Stimulated activated CD4-positive, alpha-beta T cell treated with anti-CD3 and anti-CD28 coated beads, Interleukin-1b, Interleukin-23, amount 100 ng/mL, for 4 hours (primary cell): ENCODE measurements at regions not wholly inside any gene's neighbourhood (a gene's known extent, or its start where the extent isn't known, plus 50 kb on each side); places are given as distances from the start of the nearest gene placed in this dataset.

Experiments
- DNase-seq, 2 donors: peaks; one replicate each; pipeline ENCODE4 v3.0.0-alpha.2; 2020; ENCODE audit warnings: low read depth in 2 of 2

DNA sequence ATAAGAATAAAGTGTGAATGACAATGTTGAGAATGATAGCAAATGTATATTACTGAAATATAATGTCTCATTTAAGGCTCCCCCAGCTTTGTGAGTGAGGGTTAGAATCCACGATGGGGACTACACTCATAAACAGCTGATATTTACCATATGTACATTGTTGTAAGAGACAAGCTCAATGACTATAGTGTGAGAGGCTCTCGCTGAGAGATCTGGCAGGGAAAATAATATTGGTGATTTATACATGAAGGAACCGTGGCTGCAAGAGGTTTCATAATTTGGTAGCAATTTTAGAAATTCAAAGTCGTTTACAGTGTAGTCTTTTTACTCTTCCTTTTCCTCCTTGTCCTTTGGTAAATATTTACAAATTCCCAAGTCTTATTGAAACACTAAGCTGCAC is 342.2 kb upstream of the AKR1E2 start:
- no peak for DNase-seq

DNA sequence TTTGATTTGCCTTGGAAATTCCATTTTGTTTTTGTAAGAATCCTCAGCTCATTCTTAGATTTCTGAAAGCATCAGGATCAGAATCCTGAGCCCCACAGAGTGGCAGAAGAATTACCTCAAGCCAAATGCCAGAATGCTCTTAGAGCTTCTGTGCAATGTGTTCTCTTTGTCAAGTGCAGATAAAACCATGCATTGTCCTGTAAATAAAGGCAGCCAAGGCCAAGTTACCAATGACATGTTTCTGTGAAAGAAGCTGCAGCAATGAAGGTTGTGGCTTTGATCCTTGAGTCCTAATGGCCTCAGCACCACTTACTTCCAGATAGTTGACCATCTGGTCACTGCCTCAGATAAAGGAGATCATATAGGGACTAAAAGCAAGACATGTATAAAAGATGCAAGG is 343.3 kb upstream of the AKR1E2 start:
- DNase-seq, result no peak

DNA sequence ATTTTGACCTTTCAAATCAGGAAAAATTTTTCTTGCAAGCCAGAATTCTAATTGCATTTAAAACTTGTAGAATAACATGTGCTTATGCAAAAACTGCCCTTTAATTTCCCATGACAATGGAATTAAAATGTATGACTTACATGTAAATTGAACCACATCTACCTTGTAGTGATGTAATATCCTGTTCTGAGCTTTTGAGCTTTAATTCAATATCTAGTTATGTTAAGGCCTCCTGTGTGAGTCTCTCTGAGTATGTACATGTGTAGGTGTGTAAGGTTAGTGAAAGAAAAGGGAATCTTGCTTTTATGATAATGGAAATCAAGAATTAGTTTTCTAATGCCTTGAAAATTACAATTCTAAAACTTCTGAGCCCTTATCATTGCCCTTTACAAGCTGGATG is 344.8 kb upstream of the AKR1E2 start:
- no peak for DNase-seq

DNA sequence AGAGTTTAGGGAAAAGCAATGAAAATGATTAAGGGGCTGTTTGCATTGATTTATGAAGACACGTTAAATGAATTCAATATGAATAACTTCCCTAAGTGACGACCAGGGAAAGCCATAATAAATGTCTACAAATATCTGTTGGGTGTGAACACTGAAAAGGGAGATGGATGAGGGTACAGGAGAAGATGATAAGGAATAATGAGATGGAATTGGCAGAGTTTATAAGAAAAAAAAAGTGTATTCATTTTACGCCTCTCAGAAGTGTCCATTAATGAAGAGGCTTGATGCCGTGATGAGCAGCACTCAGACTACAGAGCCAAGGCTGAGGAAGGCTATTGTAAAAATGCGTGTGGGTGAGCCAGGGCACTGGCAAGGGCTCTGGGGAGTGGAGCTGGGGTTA is 346.7 kb upstream of the AKR1E2 start:
- DNase-seq, result no peak

DNA sequence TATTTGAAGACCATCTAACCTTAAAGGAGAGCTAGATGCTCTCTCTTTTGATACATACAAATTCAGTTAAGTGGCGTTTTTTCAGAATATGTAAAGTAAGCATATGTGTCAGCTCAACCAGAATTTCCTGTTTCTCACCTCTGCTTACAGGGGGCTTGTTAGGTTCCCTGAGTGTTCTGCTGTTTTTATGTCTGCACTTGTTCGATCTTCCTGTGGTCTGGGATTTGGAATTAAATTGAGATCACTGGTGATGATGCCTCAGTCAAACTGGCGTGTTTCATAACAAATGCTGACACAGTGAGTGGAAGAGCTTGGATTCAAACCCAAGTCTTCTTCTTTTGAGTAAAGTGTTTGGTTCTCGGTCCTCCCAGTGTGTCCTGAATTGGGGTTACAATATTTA is 348.3 kb upstream of the AKR1E2 start:
- DNase-seq, result no peak

DNA sequence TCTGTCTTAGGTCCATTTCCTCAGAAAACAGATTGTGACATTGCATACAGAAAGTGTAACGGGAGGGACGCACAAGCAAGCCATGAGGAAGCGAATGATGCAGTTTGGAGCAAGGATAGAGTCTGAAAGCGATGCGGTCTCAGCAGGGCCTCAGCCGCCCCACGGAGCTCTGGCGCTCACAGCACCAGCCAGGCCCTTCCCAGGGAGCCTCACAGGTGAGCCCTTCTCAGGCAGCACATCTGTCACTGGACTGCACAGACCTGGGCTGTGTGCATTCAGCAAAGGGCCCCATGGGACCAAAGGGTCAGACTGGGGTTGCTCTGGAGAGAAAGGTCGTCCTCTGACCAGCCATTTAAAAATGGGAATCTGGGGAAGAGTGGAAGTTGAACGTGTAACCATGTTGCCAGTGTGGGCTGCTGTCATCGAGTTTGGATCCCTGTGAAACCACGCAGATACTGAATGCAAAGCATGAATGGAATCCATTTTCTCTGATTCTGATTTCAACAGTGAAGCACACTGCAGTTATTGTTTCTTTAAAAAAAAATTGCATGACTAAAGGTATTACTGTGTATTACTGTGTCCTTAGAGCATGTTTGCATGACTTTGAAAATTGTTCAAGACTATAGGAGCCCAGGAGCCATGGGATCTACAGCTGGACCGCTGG is 350.0 kb upstream of the AKR1E2 start:
- no peak for DNase-seq

DNA sequence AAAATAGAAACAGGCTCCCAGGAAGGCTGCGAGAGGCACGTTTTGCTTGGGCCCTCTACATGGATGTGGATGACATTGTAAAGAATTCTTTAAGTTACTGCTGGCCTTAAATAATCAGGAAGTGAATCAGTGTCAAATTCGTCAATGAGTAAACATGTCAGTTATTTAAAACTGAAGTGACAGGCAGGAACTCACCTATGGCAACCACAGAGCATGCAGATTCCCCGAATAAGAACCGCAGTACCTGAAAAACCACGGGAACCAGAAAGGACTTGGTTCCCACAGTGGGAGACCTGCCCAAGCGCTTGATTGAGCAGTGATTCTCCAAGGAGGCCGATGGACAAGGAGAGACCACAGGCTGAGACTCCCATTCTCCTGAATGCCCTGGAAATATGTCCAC is 351.2 kb upstream of the AKR1E2 start:
- DNase-seq, result no peak

DNA sequence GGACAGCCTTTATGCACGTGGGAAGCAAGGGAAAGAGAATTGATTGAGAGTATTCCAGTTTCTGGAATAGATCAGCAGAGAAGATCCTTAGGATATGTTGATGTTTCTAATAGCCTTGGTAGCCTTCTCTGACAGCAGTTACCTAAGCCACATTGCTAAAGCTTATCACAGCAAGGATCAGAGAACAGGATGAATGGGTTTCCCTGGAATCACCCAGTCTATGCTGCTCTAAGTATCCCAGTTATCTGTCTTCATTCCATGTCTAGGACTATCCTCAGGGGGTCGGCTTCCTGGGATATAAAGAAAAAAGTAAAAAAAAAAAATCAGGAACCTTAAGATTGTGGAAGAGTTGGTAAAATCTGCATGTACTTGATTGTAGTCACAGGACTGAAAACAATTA is 352.0 kb upstream of the AKR1E2 start:
- no peak for DNase-seq

DNA sequence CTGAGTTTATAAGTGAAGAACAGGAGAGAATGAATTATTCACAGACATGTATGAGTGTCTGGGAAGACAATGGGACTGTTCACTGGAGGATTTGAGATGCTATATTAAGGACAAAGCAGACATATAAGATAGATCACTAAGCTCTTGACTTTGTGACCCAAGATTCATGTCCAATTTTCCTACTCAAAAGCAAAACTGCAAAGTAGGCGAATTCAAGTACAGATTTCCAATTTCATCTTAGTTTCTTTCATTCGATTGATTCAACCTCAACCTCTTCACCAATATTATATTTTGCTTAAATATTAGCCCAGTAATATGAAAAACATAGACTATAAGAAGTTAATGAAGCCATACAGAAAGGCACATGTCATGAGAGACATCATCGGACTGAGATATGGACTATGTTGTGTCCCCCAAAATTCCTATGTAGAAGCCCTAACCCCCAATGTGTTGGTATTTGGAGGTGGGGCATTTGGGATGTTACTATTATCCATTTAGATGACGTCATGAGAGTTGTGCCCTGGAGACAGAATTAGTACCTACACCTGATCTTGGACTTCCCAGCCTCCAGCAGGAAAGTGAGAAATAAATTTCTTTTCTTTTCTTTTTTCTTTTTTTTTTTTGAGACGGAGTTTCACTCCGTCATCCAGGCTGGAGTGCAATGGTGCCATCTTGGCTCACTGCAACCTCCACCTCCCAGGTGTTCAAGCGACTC is 353.7 kb upstream of the AKR1E2 start:
- DNase-seq, result no peak

DNA sequence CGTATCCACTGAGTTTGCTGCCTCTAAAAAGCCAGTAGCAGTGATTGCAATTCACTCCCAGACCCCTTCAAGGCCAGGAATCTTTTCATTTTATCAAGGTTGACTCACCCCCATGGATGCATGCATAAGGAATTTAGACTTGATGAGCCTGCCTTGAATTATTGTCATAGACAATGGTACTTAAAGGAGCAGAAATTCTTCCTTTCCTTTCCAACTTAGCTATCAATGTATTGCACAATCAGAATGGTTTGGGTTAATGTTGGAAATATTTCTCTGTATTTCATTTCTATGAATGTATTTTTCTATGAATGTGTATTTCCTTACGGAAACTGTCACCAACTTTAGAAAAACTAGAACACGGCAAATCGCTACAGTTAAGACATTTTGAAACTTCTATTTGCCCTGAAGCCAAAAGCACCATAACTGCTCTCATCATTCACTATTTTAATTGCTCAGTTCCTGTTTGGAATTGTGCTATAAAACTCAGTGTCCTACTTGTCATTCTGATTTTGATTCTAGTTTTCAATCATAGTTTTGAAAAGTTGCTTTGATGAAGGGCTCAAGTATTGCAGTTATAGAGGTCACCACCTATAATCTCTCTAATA is 355.7 kb upstream of the AKR1E2 start:
- no peak for DNase-seq

DNA sequence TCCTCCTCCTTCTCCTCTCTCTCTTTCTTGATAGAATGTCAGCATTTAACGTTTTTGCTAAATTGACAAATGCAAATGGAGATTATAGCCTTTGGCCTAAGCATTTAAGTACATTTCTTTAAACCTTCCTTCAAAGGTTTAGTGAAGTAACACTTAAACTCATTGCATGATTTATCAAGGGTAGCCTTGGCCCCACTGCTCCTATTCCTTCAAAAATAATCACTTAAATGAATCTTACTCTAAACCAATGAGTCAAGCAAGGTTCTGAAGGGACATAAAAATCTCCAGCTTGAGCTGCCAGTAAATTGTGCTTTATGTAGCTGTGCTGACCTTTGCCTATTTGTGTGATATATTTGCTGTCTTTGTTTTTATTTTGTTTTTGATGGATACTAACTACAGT is 358.5 kb upstream of the AKR1E2 start:
- DNase-seq, result no peak

DNA sequence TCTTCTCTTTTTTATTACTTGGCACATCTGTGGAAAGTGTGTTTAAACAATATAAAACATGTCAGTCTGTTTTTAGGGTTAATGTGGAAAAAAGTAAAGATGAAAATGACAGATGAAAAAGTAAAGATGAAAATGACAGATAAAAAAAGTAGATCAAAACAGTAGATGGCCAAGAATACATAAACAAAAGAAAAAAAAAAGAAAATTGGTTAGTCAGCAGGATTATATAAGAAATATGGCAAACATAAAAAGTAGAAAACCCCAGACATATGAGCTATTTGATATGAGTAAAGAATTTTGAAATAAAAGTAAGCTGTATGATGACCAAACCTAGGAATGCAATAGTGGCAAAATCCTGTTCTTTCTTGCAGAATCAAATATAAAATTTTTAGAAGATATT is 365.7 kb upstream of the AKR1E2 start:
- no peak for DNase-seq

DNA sequence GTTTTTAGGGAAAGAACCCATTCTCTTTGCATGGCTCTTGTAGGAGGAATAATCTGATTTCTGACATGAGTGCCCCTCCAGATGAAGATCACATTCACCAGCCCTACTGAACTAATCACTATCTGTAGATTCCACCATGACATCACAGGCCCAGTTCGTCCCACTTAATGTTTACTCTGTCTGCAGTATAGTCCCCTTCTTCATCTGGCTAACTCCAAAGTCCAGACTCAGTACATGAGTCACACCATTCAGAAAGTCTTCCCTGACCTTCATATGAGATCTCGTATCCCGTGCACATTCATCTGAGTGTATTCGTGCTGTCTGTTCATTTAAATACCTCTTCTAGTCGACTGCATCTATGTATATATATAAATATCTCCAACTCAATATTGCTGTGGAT is 366.5 kb upstream of the AKR1E2 start:
- no peak for DNase-seq

DNA sequence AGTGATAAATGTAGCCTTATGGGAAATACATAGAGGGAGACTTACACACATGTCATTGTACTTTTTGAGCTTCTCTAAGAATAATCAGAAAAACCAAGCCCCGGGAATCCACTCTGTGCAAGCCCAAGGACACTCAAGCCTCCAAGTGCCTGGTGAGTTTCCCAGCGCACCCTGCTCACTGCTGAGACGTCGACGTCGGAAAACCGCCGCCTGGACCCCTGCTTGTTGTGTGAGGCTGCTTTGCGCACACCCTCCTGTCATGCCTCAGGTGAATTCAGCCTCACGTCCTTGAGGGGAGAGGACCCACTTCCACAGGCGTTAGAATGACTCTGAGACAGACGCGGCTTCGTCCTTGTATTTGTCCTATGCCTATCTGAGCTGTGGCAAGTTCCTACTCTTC is 368.4 kb upstream of the AKR1E2 start:
- DNase-seq, result no peak

DNA sequence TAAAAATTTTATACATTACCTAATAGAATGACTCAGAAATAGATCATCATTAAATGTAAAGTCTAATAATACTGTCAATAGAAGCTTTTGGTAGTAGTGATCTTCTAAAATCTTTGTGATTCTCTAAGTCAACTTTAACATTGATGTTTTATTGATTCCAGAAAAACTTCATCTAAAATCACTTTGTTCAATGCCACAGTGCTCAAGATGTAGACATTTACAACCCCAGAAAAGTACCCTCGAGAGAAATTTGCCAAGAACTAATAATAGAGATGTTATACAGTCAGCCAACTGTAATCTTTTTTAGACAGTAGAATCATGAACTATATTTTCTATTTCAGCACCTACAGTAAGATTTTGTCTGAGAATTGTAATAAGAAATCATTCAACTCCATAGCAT is 369.2 kb upstream of the AKR1E2 start:
- DNase-seq, result no peak

DNA sequence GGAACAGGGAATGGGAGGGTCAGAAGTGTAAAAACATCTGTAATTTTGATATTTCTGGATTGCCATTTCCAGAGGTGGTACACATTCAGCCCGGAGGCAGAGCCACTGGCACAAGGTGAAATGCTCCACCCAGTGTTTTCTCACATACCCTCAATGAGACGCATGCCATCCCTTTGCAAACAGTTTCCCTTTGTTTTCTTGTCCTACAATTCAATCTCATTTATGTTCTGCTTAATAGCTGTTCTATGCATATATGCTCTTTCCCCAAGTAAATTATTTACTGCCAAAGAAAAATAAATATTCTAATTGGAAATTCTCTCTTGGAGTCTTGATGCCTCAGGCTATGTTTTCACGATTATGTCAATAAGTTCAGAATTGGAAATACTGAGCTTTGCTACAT is 369.7 kb upstream of the AKR1E2 start:
- no peak for DNase-seq

DNA sequence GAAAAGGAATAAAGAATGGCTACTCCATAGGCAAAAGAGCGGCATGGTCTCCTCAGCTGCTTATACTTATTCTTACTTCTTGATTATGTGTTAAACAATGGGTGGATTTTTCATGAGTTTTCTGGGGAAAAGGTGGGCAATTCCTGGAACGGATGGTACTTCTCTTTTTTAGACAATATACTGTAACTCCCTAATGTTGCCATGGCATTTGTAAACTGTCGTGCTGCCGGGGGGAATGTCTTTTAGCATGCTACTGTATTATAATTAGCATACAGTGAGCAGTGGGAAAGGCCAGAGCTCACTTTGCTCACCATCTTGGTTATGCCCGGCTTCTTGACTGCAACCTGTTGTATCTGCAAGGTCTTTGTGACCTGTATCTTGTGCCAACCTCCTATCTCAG is 372.1 kb upstream of the AKR1E2 start:
- DNase-seq, result no peak

DNA sequence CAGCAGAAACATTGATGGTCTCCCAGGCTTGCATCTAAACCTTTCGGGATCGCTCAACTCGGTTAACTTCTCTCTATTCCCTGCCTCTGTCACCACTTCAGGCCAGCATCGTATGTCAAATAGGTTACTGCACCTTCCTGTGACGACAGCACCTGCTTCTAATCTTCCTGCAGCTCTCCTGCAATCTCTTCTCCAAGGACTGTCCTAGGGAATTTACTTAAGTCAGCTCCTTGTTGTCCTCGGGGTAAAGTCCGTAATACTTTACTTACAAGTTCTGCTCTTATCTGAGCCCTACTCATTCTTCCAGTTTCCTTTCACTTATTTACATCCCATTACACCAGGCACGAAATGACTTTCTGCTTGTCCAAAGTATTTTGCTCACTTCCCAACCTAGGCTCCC is 372.7 kb upstream of the AKR1E2 start:
- DNase-seq, result no peak

DNA sequence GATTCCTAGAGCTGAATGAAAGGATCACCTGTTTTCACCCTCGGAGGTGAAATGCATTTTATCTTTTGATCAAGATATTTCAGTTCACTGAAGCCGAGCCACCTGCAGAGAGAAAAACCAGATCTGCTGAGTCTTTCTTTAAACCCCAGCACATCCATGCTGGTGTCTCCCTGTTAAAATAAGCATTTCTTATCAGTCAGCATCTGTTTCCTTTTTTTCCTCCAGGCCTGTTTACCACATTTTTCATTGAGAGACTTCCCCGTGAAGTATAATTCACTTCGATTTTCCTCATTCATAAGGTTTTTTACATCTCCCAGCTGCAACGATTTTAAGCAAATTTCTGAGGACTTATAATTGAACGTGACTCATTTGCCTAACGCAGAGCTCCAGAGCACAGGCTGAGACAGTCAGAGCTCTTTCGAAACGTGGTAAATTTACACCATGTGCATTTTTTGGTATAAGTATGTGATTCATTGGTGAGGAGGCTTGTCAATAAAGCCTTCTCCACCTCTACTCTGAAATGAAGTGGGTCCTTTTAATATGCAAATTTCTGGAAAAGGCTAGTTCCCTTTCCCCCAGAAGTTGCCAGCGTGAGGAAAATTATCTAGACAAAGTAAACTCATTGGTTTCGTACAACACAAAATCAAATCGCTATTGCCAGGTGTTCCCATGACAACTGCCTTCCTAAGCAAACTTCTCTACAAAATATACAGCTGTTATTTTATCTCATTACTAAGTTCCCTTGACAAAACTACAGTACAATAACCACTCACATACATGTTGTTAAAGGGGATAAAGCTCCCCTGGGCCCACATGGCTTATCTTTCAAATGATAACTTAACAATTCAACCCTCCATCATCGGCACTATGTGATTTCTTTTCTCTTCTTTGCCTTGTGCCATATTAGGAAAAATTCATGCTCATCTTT is 374.8 kb upstream of the AKR1E2 start:
- no peak for DNase-seq

DNA sequence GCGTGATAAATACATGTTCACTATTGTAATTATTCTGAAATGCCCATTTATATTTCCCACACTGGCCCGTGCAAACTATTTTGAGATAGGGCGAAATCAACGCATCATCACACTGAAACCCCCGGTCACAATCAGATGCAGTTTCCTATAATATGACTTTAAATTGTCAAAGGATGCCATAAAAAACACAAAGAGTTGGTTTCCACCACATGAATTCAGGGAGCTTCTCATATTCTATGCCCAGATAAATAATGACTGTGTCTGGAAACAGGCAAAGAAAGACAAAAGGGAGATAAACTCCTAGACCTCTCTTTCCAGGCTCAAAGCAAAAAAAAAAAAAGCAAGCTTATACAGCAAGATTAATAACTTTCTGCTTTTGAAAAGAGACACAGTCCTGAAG is 375.8 kb upstream of the AKR1E2 start:
- no peak for DNase-seq

DNA sequence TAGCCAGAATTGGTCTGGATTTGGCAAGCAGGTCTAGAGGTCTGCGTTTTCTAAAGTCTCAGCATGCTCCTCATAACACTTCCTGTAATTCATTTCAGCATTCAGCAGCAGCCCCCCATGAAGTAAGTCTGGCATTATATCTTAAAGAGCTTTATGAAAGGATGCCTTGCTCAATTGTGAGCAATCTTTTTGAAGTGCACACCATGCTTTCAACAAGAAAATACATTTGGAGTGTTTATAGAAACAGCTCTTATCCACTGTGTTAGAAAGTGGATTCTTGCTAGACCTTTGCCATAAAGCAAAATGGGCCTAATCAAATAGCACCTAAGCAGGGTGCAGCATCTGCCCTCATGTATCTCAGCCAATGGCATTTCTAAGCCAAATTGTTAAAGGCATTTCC is 378.0 kb upstream of the AKR1E2 start:
- no peak for DNase-seq

DNA sequence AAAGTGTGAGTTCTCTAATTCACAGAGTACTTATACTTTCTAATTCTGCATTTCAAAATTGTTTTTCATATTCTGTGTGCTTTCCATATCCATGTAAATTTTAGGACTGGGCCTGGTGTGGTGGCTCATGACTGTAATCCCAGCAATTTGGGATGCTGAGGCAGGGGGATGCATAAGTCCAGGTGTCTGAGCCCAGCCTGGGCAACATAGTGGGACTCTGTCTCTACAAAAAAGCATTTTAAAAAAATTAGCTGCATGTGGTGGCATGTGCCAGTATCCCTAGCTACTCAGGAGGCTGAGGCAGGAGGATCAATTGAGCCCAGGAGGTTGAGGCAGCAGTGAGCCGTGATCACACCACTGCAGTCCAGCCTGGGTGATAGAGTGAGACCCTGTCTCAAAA is 382.6 kb upstream of the AKR1E2 start:
- DNase-seq, result no peak
